NCI-H526 treated with DMSO at 0.1 percent for 48 hours (cell line): ENCODE measurements at regions not wholly inside any gene's neighbourhood (a gene's known extent, or its start where the extent isn't known, plus 50 kb on each side); places are given as distances from the start of the nearest gene placed in this dataset.

Source experiments
- DNase-seq: peaks from one replicate; lab custom pipeline; 2025; lab: John Stamatoyannopoulos, UW

DNA sequence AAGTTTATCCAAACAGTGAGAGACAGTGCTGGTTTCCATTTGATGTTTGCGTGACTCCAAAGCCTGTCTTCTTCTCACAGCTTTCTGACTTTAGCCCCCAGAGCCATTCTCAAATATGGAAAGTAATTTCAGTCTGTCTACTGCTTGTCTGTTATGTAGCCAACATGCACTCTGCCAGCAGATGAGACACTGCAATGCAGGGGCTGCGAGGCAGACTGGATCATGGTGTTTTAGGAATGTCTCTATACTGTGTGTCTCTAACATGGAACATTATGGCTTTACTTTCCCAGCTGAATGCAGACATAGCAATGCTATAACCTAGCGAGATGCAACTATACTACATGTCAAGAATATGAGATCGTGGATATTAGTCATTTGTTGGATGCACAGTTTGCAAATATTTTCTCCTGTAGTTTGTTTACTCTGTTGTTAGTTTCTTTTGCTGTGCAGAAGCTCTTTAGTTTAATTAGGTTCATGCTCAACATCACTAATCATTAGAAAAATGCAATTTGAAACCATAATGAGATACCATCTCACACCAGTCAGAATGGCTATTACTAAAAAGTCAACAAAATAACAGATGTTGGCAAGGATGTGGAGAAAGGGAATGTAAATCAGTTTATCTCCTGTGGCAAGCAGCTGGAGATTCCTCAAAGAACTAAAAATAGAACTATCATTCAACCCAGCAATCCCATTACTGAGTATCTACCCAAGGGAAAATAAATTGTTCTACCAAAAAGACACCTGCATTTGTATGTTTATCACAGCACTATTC, 235.8 kb upstream of the TMTC1 start:
- no peak for DNase-seq

DNA sequence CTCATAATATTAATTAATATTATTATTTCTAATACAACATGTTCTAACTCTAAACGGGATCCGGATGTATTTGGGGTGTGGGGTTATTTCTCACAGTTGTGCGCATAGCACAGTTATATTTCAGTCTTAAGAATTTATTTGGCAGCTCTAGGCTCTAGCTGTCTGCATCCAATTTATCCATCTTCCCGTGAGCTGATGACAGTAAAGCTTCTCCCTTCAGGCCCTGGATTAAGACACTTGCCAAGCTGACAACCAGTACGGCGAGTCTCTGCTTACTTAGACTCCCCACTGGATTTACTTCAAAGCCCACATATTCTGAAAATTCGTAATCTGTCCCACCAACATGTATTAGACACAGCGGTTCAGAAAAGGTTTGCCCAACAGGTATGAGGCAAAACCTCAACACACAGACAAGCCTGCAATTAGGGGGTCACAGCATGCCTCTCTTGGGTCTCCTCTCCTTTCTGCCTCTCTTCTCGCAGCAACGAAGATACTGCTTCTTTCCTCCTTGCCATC, 232.9 kb upstream of the TMTC1 start:
- no peak for DNase-seq

DNA sequence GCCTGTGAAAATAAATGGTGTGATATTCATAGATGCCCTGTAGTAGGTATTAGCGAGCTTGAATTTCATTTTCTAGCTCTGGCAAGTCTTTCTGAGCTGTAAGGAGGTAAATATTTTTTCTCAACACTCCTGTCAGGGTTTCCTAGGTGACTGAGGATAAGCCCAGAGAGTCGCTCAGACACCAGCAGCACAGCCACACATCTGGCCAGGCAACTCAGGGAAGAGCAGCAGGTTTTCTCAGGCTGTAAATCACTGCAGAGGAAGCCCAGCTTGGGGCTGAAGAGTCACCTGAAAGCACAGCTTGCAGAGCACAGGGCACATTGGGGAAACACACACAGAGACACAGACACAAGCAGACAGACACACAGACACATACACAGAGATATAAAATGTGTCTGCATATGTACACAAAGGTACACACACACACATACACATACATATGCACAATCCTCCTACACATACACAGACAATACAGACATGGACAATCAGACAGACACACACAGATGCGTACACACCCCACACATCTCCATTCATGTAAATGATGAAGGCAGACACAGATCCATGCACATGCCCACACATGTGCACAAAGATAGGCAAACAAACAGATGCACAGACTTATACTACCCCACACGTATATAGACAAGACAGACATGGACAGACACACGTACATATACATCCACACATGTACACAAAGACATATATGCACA, 232.0 kb upstream of the TMTC1 start:
- DNase-seq: no peak

DNA sequence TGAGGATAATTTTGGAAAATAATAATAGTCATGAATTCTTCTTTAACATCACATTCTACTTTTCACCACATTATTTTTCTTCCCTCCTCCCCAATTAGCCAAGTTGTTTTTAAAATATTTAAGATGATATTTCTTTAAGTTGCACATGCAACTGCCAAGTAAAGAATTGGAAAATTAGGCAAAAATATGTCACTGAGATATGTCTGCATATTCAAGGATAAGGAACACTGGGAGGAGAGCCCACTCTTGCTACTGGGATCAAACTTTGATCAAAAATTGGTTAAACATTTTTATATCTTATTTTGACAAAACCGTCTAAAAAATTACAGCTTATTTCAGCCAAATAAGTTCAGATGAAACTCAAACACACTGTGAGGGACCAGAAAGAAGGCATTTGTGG, 231.2 kb upstream of the TMTC1 start:
- no peak for DNase-seq

DNA sequence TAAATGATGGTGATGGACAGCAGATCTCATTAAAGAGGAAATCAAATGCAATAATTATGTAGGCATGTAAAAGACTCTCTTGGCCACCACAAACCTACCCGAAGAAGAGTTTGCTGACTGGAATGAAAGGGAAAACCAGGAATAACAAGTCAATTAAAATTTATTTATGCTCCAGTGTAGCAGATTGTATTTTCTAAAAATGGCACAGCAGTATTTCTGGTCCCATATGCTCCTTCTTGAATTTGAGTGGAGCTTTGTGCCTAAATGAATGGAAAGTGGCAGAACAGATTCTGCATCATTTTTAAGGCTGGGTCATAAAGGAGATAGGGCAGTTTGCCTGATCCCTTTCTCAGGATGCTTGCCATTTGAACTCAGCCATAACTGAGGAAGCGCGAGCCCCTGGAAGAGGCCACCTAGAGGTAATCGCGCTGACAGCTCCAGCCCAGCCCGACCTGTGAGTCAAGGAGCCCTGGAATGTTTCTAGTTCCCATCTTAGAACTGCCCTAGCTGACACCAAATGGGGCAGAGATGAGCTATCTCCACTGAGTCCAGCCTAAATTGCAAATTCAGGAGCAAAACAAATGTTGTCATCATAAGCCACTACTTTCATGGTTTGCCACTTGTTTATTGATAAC, 229.2 kb upstream of the TMTC1 start:
- no peak for DNase-seq

DNA sequence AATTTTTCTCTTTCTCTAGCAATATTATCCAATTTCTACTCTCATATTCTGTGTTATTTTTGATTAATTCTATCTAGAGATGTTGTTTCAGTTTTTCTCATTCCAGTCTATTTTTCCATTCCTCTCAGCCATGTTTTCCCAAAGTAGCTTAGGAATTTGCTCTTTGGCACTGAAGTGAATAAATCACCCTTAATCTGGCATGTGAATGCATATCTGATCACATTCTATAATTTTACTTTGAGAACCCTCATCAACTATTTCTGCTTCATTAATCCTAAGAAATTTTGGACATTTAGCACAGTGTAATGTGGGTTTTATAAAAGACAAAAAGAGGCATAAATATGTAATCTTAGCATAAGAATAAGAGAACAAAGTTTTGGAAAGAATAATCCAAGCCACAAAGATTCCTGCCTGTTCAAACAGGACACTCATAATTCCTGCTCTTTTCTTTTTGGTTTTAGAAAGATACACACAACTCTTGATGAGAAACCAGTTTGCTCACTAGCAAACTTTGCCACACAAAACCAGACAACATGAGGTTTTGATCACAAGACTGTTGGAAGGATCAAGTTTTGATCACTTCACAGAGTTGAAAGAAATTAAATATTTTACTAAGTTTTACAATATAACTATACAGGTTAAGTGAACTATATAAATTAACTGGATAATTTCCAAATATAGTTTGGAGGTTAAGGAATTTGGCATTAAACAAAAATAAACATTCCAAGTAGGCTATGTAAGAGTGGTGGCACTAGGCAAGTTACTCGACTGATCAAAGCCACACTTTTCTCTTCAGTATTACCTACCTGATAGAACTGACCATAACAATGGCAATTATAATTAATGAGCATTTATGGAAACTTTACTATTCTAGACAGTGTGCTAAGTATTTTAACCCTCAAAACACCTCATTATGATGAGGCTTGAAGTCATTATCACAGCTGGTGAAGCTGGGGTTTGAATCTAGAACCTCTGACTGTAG, 226.6 kb upstream of the TMTC1 start:
- DNase-seq: no peak

DNA sequence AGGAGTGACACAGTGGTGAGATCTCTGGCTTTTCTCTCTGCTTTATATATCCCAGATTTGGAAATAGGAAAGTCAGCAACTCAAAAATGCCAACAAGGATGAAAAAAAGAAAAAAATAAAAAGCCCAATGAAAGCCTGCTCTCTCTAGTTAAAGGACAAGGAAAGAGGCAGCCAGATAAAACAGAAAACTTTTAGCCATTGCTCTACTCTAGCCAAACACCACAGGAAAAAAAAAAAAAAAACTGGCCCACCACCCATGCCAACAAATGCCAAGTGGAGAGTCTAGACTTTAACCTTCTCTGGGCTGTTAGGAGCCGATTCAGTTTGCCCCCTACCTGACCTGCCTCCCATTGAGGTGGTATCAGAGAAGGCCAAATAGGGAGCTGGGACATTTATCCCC, 222.3 kb upstream of the TMTC1 start:
- DNase-seq: no peak

DNA sequence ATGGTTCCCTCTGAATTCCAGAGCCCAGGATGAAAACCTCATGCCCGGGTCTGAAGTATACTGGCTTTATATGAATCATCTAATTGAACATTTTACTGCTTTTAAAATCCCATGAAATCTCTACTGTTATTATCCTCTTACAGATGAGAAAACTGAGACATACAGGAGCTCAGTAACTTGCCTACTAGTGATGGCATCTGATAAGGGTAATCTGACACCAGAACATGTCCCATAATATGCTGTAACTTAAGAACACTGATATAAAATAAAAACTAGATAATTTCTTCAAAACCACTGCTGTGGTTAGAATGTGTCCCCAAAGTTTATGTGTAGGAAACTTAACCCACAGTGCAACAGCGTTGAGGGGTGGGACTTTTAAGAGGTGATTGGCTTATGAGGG, 219.6 kb upstream of the TMTC1 start:
- no peak for DNase-seq

DNA sequence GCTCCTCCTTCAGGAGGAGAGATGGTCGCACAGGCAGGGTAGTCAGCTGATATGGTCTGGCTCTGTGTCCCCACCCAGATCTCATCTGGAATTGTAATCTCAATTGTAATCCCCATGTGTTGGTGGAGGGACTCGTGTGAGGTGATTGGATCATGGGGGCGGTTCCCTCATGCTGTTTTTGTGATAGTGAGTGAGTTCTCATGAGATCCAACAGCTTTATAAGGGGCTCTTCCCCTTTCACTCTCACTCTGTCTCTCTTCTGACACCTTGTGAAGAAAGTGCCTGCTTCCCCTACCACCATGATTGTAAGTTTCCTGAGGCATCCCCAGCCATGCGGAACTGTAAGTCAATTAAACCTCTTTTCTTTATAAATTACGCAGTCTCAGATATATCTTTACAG, 218.9 kb upstream of the TMTC1 start:
- DNase-seq: no peak

DNA sequence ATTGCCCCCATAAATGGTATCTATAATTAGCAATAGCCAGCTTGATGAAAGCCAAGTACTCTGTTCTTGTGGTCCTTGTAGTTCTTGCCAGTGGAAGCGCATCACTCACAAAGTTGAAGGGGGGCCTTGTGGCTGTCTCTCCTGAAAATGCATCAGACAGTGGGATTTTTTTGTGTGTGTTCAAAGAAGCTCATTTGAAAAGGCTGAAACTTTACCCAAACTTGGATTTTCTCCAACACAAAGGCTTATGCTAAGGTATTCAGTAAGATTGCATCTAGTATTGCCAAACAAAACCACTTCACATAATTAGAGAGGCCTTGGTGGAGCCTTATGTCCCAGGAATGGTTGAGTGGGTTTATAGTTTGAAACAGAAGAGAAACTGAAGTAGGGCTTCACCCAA, 216.7 kb upstream of the TMTC1 start:
- no peak for DNase-seq

DNA sequence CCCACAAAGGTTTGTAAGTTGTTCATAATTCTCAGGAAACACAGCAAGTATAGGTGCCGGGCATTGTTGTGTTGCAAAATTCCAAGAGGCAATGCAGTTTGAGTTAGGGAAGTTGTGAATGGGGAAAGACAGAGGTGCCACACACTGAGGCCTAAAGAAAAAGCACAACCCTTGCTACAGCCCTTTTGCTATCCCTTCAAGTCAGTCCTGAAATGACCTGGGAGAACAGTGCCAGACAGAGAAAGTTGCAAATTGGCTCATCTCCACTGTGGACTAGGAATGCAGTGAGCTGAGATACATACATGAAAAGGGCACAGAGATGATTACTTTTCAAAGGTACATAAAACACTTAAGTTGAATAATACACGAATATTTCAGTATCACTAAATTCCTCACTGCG, 213.3 kb upstream of the TMTC1 start:
- no peak for DNase-seq

DNA sequence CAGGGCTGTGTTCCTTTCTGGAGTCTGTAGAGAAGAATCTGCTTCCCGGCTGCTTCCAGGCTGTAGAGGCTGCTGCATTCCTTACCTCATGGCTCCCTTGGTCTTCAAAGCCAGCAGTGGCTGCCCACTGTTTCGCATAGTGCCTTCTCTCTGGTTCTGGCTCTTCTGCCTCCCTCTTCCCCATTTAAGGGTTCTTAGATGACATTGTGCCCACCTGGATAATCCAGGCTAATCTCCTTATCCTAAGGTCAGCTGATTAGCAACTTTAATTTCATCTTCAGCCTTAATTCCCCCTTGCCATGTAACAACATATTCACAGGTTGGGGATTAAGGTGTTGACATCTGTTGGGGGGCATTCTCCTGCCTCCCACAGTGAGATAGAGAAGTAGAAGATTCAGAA, 208.6 kb upstream of the TMTC1 start:
- no peak for DNase-seq

DNA sequence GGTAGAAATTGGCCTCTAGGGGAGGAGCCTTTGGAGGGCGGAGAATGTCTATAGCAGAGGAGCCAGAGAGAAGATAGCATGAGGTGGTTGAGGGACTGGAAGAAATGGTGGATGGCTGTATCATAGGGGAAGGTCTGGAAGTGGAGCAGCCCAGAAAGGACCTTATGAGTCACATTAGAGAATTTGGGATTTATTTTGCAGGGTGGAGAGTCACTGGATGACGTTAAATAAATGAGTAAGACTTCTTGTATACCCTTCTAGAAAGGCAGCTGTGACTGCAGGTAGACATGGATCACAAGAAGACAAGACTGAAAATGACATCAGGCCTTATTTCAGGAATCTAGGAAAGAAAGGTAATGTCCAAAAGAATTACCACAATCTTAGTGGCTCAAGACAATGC, 208.2 kb upstream of the TMTC1 start:
- DNase-seq: no peak

DNA sequence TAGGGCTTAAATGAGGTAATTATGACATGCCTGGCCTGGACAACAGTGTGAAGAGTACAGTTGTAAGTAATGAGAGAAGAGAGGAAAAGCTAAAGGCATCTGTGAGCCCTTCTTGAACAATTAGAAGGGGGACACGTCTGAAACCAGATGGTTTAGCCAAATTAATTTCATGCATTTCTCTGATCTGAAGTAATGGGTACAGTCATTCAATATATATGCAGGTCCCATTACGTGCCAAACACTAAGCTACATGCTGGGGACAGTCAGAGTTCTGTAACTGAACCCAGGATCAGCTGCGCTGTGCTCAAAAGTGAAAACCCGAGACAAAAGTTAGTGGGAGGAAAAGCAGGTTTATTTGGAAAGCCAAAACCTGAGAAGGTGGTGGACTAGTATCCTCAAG, 207.2 kb upstream of the TMTC1 start:
- DNase-seq: no peak

DNA sequence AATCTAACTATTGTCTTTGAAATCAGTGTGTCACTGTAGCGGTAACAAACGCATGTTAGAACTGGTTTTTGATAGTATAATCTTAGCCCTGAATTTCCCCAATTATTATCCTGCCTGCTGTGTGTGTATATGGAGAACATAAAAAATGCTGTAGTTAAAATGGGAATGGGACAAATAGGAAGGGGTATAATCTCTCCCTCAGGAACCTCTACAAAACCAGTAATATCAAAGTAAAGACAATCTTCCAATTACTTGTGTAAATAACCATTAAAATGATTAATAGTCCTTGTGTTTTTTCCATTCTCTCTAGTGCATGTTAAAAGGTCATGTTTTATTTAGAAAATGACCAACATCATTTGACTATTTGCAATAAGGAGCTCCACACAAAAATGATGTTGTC, 200.1 kb upstream of the TMTC1 start:
- no peak for DNase-seq

DNA sequence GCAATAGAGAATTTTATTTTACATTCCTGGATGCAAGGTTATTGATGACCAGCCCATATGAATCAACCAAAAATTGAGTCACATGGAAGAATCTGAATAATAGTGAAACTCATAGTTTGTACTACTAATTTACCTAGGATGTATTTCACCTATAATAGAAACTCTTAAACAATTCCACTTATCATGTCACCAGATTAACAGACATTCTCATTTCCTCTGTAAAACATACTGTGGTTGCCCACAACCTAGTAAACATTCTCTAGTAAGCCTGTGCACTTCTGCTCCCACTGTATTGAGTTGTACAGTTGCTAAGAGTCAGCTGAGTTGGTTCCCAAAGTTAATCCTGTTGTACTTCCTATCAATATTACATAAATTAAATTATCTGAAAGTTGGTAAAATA, 196.6 kb upstream of the TMTC1 start:
- DNase-seq: no peak

DNA sequence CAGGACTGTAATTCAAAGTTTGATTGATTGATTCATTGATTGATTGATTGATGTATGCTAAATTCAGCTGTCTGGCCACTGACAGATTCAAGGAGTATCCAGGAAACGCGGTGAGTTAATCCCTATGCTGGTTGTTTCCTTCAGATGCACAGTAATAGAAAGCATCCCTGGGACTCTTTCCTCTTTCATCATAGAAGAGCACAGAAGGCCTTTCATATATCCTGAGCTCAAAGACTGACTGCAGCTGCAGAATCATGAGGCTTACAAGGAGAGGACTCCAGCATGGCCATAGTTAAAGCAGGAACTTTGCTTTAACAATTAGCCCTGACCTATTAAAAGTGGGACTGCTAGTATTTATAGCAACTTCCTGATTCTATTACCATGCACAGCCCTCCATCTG, 187.7 kb upstream of the TMTC1 start:
- DNase-seq: no peak

DNA sequence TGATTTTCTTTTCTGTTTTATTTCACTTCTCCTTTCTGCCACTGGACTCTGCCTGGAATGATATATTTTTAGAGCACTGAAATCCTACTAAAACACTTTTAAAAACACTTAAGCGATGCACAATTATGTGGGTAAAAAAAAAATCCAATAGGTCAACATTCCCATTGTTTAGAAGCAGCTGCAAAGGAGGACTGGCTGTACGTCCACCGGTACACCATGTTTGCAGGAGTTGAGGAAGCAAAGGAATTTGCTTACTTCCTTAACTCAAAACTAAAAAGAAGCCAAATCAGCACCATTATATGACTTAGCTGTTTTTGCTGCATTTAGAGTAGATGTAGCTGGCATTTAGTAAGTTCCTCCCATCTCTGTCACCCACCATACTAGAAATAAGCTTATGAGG, 186.8 kb upstream of the TMTC1 start:
- no peak for DNase-seq

DNA sequence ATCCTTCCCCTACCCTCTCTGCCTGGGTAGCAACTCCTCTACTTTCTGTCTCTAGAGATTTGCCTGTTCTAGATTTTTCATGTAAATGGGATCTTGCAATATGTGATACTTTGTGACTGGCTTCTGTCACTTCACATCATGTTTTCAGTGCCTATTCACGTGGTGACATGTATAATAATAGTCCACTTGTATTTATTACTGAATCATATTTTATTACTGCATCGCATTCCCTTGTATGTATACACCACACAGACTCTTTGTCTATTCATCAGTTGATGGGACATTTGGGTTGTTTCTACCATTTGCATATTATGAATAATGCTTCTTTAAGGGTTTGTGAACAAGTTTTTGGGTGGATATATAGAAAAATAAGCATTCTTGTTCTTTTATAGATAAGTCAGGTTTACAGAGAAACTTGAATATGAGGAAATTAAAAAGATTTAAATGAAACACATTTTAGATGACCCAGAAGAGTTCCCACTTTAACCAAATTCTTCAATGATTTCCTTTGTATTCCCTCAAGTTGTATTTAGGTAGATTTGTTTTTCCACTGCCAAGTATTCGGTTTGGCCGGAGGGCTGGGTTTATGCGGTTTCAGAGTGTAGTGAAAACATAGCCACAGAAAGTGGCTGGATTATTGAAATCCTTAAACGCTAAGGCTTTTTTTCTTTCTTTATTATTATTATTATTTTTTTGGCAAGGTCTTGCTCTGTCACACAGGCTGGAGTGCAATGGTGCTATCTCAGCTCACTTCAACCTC, 178.7 kb upstream of the TMTC1 start:
- no peak for DNase-seq

DNA sequence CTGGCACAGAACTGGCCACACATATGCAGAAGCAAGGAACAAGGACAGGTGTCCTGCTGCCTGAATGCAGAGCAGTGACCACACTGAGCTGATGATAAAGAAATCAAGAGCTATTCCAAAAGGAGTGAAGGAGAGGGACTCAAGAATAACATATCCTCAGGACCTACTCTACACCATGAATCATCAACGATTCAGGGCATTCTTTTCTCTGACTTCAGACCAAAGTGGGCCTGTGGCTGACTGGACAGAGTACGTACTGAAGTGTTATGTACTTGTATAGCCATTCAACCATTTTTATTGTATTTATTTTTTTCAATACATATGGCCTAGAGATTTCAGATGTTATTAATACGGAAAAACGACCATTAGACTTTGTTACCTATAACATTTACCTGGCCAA, 177.5 kb upstream of the TMTC1 start:
- DNase-seq: no peak

DNA sequence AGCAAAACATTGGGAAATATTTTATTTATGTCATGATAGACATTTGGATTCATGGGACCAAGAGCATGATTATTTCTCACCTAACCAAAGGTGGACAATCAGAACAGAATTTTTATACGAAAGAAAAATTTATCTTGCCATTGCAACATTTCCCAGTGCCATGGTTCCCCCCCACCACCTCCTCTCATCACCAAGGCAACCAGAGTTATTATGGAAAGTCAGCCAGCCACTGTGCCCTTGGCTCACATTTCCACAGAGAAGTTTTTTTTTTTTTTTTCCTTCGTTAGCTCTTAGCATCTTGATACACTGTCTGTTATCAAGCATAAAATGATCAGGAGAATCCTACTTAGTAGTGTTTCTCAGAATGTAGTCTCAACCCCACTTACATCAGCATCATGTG, 176.4 kb upstream of the TMTC1 start:
- no peak for DNase-seq
